ENCODE measurements at regions not wholly inside any gene's neighbourhood (a gene's known extent, or its start where the extent isn't known, plus 50 kb on each side); places are given as distances from the start of the nearest gene placed in this dataset.

- TF ChIP-seq SMARCA4 (IDR thresholded peaks at IDR 0.05) (no peak), ETV6 (IDR thresholded peaks at IDR 0.05; ENCODE audit: borderline replicate concordance in 1 of 2, low read depth in 2 of 2, low read length in 1 of 2) (no peak), ETV6 (CRISPR knock-in tag; IDR thresholded peaks at IDR 0.05; ENCODE audit: borderline replicate concordance) (no peak), POLR2A (conservative IDR thresholded peaks at IDR 0.05) (no peak), ZNF609 (CRISPR knock-in tag; IDR thresholded peaks at IDR 0.05; ENCODE audit: borderline replicate concordance) (no peak), PTTG1 (tag; IDR thresholded peaks at IDR 0.05; ENCODE audit: low read depth) (no peak), ZZZ3 (IDR thresholded peaks at IDR 0.05) (no peak), NFYB (IDR thresholded peaks at IDR 0.05; ENCODE audit: extremely low read depth, insufficient read length) (no peak), E2F4 (CRISPR knock-in tag; IDR thresholded peaks at IDR 0.05; ENCODE audit: low read depth) (no peak), CTCF (IDR thresholded peaks at IDR 0.05 in 2 of 3, conservative IDR thresholded peaks at IDR 0.05 in 1 of 3; ENCODE audit: insufficient read depth in 2 of 3, low read depth in 1 of 3, low read length in 3 of 3) (no peak)
Measured at GRCh38 chr2:122859260-122859659, 1103.8 kb downstream of the TSN start.
